ENCODE measurements at regions not wholly inside any gene's neighbourhood (a gene's known extent, or its start where the extent isn't known, plus 50 kb on each side); places are given as distances from the start of the nearest gene placed in this dataset.

- Histone ChIP-seq H3K27me3 (no peaks in the 10 kb centered on the region), H3K36me3 (no peaks in the 10 kb centered on the region), H3K27ac (no peak overlapping the region), H3K4me1 (ENCODE audit: insufficient read depth) (no peaks in the 10 kb centered on the region), H3K4me3 (no peak overlapping the region), H3K9me3 (no peaks in the 10 kb centered on the region)
- TF ChIP-seq CTCF (IDR thresholded peaks at IDR 0.05) (no peak), POLR2A (IDR thresholded peaks at IDR 0.05) (no peak), EP300 (IDR thresholded peaks at IDR 0.05) (no peak)
- no peak for DNase-seq
- intact Hi-C loops (cut with DNase I): no loop called here
These were observed 93.5 kb upstream of the ATG10 start for GRCh38 chr5:81878333-81878732.

GRCh38 chr5:81866994-81867393 is 104.8 kb upstream of the ATG10 start:
- Histone ChIP-seq H3K36me3 (no peaks in the 10 kb centered on the region), H3K27me3 (no peaks in the 10 kb centered on the region), H3K9me3 (no peaks in the 10 kb centered on the region), H3K27ac (no peak overlapping the region), H3K4me3 (no peak overlapping the region), H3K4me1 (ENCODE audit: insufficient read depth) (no peaks in the 10 kb centered on the region)
- TF ChIP-seq CTCF (IDR thresholded peaks at IDR 0.05) (no peak), EP300 (IDR thresholded peaks at IDR 0.05) (no peak), POLR2A (IDR thresholded peaks at IDR 0.05) (no peak)
- intact Hi-C loops (cut with DNase I): loop anchor here in 1 of 4 donors (10.0 kb wide), 1 partner anchor 288 kb away; no protein-coding TSS in a partner anchor
- WGBS, 3 donors: 82 to 89% (median 87%) methylated on average over 3 of the region's 3 CpGs
- no peak for DNase-seq

DNA sequence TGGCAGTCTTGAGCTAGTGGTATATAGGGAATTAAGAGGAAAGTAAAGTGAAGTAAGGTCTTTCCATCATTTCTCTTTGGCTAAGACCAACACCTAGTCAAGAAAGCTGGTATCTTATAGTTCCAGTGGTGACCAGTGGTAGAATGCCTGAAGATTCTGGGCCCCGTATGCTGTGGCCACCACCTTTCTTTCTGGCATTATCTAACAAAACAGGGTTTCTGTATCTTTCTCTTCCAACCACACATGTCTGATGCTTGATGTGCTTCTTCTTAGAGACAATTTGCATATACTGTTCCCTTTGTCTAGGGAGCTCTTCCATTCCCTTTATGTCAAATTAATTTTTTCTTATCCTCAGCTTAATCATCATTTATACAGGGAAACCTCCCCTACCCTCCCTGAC is 109.9 kb upstream of the SSBP2 start:
- no peak for DNase-seq
- no peaks in the 10 kb centered on the region for H3K36me3 ChIP-seq
- intact Hi-C loops (cut with DNase I): loop anchor here in 1 of 4 donors (10.0 kb wide), 1 partner anchor 294 kb away; no protein-coding TSS in a partner anchor
- 93 to 100% (median 93%) methylated on average over 1 of the region's 1 CpG for WGBS, 3 donors
- no peak overlapping the region for H3K4me3 ChIP-seq
- no peaks in the 10 kb centered on the region for H3K27me3 ChIP-seq
- peaks cover 5% of the 10 kb centered on the region for H3K4me1 ChIP-seq (ENCODE audit: insufficient read depth)
- TF ChIP-seq POLR2A (IDR thresholded peaks at IDR 0.05) (no peak), EP300 (IDR thresholded peaks at IDR 0.05) (no peak), CTCF (IDR thresholded peaks at IDR 0.05) (no peak)
- H3K27ac ChIP-seq: no peak overlapping the region
- H3K9me3 ChIP-seq: no peaks in the 10 kb centered on the region

- H3K36me3 ChIP-seq: no peaks in the 10 kb centered on the region
- H3K9me3 ChIP-seq: no peaks in the 10 kb centered on the region
- 87 to 92% (median 89%) methylated on average over 6 of the region's 6 CpGs for WGBS, 3 donors
- intact Hi-C loops (cut with DNase I): loop anchor here in 3 of 4 donors (10.0 kb wide), 5 partner anchors 115 to 435 kb away; partner anchors contain the start of gene ATG10 (in 1 of the 3)
- TF ChIP-seq CTCF (IDR thresholded peaks at IDR 0.05): no peak
- no peak for TF ChIP-seq EP300 (IDR thresholded peaks at IDR 0.05)
- no peak for TF ChIP-seq POLR2A (IDR thresholded peaks at IDR 0.05)
- H3K4me3 ChIP-seq: no peak overlapping the region
- H3K27ac ChIP-seq: no peak overlapping the region
- H3K4me1 ChIP-seq (ENCODE audit: insufficient read depth): peaks cover 5% of the 10 kb centered on the region
- no peak for DNase-seq
- no peaks in the 10 kb centered on the region for H3K27me3 ChIP-seq
These were observed 108.7 kb upstream of the SSBP2 start for GRCh38 chr5:81859624-81860023.
